Left forelimb (tissue), 1 donor: ENCODE measurements at regions not wholly inside any gene's neighbourhood (a gene's known extent, or its start where the extent isn't known, plus 50 kb on each side); places are given as distances from the start of the nearest gene placed in this dataset.

Experiments used
- DNase-seq: peaks from one replicate; pipeline ENCODE4 v3.0.0-alpha.2; 2018; ENCODE audit warnings: low spot score

GRCh38 chr5:118687661-118688621 is 300.4 kb downstream of the DTWD2 start:
- DNase-seq, result no peak

- DNase-seq, result no peak
Measured at GRCh38 chr5:118687100-118687499, 301.2 kb downstream of the DTWD2 start.

GRCh38 chr5:118681655-118682054 is 306.7 kb downstream of the DTWD2 start:
- DNase-seq, result no peak

GRCh38 chr5:118679264-118679940 is 308.9 kb downstream of the DTWD2 start:
- no peak for DNase-seq

GRCh38 chr5:118678746-118679145 is 309.6 kb downstream of the DTWD2 start:
- no peak for DNase-seq

GRCh38 chr5:118675247-118675646 is 313.1 kb downstream of the DTWD2 start:
- DNase-seq, result no peak

DNA sequence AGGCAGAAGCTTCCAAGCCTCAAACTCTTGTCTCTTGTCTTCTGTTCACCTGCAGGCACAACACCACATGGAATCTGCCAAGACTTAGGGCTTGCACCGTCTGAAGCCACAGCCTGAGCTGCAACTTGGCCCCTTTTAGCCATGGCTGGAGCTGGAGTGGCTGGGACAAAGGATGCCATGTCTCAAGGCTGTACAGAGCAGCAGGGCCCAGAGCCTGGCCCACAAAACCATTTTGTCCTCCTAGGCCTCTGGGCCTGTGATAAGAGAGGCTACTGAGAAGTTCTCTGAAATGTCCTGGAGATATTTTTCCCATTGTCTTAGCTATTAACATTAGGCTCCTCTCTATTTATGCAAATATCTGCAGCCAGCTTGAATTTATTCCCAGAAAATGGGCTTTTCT is 330.8 kb downstream of the DTWD2 start:
- no peak for DNase-seq

GRCh38 chr5:118653872-118654271 is 334.5 kb downstream of the DTWD2 start:
- DNase-seq, result no peak

DNA sequence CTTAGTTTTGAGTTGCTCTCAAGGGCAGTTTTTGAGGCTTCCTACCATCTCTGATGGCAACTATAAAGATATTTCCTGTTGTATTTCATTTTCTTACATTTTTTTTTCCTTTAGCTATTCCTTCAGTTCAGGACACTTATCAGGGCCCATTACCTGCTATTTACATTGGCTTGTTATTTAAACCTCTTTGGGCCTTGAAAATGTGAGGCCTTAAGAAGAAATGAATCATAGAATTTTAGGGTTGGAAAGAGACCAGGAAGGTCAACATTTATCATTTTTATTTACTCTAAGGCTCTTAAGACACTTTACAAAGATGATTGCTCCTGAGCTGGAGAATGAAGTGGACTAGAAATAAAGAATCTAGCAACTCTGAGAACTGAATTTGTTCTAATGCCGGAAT is 335.2 kb downstream of the DTWD2 start:
- DNase-seq, result no peak

DNA sequence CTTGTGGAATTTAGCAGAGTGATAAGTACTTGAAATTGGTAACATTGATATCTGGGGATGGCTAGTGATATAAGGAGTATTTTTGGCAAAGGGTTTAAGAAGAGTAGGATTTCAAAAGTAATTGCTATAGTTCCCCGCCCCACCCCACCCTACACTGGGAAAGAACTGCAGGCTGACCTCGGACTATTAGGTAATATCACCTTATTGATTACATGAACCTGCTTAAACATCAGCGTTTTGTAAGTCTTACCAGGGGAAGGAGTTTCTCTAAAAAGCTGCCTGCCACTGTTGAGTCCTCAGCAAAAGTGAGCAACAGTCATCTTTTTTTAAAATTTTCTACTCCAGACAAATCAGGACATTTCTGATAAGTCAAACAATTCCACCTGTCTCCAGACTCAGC is 337.3 kb downstream of the DTWD2 start:
- DNase-seq, result no peak

DNA sequence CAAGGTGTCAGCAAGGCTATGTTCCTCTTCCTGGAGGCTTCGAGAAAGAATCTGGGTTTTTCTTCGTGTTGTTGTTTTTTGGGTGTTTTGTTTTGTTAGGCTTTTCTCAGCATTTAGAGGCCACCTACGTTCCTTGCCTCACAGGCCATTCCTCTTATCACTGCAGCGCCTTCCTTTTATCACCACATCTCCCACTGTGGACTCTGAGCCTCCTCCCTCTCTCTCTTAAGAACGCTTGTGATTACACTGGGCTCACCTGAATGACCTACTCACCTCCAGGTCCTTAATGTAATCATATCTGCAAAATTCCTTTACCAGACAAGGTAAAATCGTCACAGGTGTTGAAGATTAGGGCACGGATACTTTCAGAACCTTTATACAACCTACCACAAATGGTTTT is 340.8 kb downstream of the DTWD2 start:
- DNase-seq, result no peak

GRCh38 chr5:118646917-118647316 is 341.4 kb downstream of the DTWD2 start:
- no peak for DNase-seq

DNA sequence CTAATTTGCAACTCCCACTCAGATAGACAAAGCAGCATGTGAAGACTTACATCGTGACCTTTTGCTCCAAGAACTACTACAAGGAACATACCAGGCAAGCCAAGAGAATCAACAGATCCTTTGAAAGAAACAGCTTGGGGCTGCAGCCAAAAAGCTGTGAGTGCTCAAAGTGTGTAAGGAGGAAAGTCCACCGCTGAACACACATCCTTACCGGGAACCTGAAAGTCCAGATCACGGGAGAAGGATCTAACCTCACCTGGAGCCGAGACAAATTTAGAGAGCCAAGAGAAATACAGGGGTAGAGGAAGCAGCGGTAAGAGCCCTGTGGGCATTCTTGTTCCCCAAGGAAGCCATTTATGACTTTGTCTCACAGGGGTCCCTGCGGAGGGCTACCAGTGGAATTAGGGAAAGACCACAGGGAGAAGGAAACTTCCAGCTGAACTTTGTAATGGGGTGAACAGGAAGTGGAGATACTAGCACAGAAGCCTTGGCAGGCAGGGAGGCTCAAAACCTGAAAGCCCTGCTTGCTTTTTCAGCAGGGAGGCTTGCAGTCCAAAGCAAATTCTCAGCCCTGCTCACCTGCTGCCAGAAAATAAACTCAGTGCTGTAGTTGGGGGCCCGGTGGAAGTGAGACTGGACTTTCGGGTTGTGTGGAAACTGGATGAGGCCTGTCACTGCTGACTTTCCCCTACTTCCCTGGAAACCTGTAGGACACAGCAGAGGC is 350.2 kb downstream of the DTWD2 start:
- no peak for DNase-seq

GRCh38 chr5:118628660-118629354 is 359.5 kb downstream of the DTWD2 start:
- no peak for DNase-seq

- no peak for DNase-seq
Measured at GRCh38 chr5:118620233-118620632, 368.1 kb downstream of the DTWD2 start.

- no peak for DNase-seq
Measured at GRCh38 chr5:118619823-118620222, 368.5 kb downstream of the DTWD2 start.

- no peak for DNase-seq
Measured at GRCh38 chr5:118616281-118616680, 372.1 kb downstream of the DTWD2 start.

GRCh38 chr5:118614731-118615456 is 373.5 kb downstream of the DTWD2 start:
- no peak for DNase-seq

DNA sequence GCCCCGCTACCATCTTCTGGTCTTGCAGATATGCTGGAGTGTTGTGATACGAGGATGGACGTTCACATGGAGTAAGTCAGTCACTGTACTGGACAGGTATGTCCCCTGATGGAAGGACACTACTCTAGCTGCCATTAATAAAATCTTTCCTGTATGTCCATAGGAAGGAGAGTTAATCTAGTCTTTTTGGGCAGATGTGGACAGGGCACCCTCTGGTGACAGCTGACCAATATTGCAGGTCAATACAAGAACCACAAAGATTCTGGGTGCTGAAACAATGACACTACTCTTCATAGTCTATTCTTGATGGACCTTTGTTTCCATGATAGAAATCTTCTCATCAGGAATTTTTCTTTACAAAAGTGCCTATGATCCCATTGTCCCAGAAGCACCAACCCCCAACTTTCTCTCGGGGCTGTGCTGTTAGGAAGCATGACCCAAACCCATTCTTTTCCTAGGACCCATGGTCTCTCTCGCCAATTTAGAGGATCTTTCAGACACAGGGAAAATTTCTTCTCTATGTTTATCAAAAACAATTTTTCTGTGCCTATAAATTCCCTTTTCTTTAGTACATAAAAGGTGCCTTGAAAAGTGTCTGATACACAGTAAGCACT is 376.9 kb downstream of the DTWD2 start:
- DNase-seq, result no peak

DNA sequence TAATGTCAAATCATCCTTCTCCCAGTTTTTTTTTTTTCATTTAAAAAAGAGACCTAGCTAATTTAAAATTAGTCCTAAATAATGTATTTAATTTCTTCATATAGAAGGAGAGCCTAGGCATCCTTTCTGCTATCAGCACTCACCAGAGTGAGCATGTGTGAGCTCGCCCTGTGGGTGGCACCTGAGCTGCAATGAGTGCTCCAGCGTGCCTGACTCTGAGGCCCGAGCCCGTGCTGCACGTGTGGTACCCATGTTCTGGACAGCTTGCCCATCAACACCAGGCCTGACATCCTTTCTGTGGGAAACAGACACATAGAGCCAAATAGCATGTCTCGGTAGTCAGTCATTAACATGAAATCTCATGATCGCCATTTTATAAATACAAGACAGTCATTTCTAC is 381.4 kb downstream of the DTWD2 start:
- no peak for DNase-seq

GRCh38 chr5:118605761-118606160 is 382.6 kb downstream of the DTWD2 start:
- no peak for DNase-seq
